ENCODE measurements at regions not wholly inside any gene's neighbourhood (a gene's known extent, or its start where the extent isn't known, plus 50 kb on each side); places are given as distances from the start of the nearest gene placed in this dataset.
"Not testable (repeated sequence)": the region's sequence is repeated elsewhere in the genome, so short reads cannot be mapped to it uniquely, and the experiment has no call there.

DNA sequence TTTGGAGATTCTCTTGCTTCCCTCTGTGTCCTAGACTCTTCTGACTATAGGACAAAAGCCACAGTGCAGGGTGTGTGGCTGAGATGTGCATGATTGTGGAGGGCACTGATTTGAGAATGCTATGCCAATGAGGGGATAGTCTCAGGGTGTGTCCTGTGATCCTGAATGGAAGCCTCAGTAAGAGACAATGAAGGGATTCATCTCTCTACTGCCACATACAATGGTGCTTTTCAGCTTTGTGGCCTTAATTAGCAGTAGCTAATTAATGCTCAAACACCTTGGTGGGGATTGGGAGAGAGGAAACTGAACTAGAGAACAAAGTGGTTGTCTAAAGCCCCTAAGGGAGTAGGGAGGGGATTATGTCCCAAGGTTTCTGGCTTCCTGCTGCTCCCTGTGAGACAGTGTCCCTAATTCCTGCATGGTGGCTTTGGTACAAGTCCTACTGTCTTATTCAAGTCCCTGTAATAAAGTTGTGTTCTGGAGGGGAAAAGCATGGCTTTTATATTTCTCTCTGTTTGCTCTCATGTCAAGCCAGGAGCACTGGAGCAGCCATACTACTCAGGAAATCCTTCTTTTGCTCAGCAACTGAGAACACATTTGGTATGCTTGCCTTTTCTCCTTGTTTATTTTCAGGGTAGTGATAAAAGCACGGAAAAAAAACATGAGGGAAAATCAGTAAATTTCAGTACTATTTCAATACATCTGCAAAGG is 415.2 kb upstream of the TCF4 start:
- DNase-seq: no peak

DNA sequence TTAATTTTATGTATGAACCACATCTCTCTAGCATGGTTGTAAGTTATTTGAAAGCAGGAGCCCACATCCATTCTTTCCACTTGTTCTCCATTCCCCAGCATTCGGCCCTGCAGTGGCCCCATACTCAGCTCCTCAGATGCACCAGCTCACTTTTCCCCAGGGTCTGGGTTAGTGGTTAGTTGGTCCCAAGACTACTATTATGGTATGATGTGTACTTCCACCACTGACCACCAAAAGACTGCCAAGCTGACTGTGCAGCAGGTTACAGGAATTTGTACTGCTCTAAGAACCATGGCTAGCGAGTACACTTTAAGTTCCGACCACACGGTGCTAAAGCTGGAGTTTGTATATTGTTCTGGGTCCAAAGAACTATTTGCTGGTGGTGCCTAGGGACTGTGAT is 413.6 kb upstream of the TCF4 start:
- DNase-seq: peak; percentile 38

DNA sequence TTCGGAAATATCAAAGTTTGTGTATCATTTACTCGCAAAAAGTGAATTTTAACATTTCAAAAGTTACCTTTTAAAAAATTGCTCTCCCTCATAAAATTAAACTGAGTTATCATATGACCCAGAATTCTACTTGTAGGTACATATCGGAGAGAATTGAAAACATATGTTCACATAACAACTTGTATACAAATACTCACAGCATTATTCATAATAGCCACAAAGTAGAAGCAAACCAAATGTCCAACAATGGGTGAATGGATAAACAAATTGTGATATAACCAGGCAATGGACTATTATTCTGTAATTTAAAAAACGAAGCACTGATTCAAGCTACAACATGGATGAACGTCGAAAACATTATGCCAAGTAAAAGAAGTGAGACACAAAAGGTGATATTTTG is 412.0 kb upstream of the TCF4 start:
- DNase-seq: no peak

DNA sequence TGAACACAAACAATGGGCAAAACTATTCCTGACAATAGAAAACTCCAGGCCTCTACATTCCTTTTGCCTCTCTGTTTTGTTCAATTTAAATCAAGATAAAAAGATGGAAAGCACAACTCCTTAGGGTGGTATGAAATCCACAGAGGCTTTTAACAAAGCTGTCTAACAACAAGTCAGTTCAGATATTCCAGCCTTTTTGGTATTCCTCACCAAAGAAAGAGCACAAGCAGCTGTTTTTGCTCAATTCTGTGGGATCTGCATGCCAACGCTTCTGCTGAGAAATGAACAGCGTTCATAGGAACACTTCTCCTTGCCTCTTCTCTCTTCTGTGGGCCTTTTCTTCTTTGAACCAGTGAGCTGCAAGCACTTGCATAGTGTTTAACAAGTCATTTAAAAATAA is 411.6 kb upstream of the TCF4 start:
- DNase-seq: no peak

DNA sequence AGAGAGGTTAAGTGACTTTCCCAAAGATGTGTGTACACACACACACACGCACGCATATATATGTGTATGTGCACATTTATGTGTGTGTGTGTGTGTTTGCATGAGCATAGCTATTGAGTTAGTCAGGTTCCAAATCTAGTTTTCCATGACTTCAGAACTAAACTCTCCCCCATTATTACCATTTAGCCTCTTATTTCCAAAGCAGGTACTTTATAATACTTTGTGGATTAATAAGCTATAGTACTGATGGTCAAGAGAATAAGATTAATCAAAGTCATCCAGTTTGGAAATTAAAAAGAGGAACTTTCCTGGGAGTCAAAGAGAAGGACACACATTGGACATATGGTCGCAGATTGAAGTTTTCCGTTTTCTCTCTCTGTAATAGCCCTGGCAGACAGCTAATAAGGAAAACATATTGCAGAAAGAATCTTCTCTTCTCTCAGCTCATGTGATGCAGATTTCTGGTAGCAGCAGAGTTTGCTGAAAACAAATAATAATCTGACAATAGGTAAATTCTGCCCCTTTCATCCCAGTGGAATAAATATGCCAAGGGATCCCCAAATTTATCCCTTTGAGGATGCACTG is 410.9 kb upstream of the TCF4 start:
- DNase-seq: peak; percentile 41

DNA sequence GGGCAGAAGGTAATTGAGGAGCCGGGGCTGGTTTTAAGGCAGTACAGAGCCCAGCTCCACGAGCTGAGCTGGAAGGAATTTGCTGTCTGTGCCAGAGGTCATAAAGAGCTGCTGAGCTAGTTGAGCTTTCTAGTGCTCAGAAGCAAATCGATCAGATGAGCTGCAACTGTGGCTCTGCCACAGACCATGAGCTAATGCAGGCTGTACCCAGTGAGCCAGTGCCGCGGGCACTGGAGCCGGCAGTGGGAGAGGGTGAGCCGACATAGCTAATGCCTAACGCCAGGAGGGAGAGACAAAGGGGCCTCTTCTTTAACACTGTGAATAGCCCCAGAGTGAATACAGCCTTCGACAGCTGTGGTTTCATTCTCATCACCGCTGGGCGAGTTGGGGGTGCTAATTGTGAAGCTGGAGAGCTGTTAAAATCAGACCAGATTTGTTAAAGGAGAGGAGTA is 410.1 kb upstream of the TCF4 start:
- DNase-seq: peak; percentile 66

DNA sequence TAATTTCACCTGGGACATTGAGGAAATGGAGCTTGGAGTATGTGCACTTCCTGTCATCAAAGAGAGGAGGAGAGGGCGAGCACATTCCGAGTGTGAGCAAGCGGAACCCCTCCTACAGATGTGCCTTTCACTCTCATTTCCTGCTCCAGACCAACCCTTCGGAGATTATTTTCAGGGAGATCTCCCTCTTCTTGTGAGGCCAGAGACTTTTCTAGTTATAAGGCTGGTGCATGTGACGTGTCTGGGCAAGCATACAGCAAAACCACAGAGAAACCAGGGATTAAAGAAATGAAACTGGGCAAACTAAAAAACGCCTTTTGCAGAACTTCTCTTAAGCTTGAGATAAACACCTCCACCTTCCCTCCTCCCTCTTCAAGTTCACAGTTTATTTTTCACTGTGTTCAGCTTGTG is 409.2 kb upstream of the TCF4 start:
- DNase-seq: peak; percentile 47

DNA sequence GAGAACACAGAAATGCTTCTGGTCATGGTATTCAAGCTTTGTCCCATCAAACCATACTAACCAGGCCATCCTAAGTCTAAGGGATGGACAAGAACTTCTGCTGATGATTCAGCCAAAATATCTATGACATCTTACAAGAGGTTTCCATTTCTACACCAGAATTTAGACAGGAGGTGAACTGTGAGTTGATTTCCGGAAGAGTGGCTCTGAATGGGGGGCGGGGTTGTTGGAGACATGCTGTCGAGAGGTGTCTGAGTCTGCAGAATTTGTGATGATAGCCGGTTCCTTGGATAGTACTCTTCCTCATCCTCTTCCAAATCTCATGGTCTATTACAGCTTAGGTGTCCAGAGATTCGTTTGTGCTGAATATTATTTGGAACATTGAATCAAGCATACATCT is 408.7 kb upstream of the TCF4 start:
- DNase-seq: no peak

DNA sequence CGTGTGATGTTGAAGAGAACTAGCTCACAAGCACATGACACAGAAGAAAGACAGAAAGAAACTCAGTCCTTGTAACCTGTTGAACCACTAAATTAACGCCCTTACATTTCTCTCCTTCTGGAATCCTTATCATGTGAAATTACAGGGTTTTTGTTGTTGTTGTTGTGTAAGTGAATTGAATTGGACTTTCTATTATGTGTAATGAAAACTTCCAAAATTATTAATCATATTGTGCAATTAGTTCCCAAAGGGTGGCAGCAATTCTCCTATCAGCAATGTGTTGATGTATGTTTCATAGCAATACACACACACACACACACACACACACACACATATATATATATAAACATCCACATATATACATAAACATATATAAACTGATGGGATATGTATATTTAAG is 402.2 kb upstream of the TCF4 start:
- DNase-seq: no peak

DNA sequence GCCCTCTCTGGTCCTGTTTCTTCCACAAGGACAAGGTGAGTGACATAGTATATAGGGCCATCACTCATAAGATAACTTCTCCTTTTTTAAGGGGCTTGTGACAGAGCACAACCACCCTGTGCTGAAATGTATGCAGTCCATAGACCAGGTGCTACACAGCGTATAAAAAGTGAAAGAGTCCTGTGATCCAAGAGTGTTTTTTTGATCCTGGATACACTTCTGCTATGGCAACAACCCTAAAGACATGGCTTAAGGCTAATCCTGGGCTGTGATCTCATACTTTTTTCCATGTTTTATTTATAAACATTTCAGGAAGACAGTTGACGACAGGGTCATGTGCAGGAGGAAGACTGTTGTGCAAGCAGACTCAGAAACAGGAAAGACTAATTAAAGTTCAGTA is 400.5 kb upstream of the TCF4 start:
- DNase-seq: no peak

DNA sequence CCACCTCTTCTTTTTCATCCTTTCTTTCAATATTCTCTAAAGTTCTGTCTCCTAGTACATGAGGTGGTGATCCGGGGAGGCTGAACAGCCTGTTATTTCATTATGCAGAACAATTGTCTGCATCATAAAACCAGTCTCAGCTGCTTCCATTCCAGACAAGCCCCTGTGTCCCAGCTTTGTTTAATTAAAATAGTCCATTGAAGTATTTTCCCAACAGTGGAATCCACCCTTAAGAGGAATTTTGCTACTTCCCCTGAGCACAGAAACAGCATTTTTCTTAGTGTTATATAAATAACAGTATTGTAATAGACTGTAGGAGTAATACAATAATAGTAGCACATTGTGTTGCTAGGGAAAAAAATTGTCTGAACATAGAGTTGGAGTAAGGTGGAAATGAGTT is 395.4 kb upstream of the TCF4 start:
- peak; percentile 74 for DNase-seq

DNA sequence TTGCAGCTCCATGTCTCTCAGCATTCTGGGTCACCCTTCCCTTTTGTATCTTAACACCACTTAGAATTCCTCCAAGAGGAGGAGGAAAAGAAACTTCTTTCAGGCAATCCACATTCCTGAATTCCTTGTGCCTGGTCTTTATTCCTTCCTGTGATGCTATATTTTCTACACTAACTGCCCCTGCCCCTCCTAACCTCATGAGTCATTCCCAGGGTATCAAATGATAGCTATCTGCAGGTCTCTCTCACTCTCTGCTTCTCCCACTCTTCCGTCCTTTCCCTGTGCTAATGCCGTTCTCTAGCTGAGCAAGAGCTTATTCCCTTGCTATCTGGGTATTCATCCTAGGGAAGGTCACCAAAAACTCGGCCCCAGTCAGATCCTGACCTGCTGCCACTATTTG is 395.0 kb upstream of the TCF4 start:
- peak; percentile 74 for DNase-seq

DNA sequence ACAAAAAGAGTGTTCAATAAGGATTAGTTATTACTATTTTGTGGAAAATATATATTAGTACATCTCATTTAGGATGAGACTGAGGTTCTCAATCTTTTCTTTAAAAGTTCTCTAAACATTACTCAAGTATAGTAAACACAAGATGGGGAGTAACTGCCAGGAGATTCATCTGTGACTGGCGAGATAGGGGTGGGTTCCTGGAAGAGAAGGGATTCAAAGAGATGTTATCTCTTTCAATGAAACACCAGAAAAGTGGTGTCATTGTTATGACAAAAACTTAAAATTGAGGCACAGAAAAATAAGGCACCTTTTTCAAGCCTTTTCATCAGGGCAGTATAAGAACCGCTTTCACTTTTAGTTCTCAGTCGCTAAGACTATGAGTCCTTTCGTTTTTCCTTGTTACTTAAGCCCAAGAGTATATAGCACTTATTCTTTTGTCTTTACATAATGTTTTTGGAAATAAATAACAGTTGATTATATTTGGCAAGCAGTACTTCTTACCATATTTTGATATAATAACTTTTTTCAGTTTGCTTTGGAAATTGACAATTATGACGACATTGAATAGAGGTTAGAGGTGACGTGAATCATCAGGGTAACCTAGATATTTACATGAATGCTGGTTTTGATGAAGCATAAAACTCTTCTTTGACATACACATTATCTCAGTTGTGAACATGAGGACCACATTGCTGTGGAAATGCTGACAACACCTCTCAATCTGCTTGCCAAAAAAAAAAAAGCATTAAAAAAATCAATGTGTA is 393.9 kb upstream of the TCF4 start:
- DNase-seq: no peak

DNA sequence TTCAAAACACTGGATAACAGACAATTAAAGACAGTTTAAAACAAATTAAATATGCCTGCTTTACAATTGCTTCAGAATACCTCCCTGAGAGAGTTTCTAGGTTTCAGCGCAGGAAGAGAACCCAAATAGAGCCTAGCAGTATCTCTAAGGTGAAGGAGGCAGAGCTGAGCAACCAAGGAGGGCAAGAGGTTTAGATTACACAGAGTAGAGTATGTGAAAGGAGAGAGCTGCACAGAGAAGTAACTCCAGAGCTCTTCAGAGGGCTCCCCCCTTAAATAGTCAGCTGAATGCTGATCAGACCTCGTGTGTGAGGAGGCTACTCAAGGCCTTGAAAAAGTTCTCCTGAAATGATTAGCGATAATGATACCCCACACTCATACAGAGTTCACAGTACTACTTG is 386.5 kb upstream of the TCF4 start:
- no peak for DNase-seq

DNA sequence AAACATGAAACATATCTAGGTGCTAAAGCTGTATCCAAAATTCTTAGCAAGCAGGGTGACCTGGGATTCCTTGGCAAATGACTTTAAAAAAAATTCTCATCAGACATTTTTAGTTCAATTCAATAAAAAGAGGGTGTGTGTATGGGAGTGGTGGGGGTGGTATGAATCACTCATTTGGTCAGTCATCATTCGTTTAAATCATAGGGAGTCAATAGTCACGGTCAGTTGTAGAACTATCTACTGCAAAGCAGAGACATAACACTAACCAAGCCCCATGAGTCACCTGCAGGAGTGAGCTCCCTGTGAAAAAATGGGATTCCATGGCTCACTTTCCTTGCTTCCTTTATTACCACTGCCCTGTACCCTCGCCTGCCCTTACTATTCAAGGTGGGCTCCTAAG is 380.6 kb upstream of the TCF4 start:
- peak; percentile 36 for DNase-seq

DNA sequence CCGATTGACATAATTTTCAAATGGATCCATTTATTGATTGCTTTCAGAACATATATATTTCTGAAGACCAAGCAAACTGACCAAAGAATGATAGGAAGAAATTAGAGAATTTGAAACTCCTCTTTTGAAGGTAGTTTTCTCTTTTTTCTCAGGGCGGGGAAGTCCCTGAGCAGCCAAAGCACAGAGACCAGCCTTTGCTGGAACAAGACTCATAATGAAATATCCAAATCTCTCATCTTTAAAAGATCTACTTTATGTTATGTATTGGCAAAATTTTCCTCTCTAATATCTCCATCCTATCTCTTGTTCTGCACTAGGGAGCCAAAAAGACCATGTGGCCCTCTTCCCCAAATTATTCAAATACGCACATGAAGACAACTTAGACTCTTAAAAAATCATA is 379.0 kb upstream of the TCF4 start:
- DNase-seq: no peak

DNA sequence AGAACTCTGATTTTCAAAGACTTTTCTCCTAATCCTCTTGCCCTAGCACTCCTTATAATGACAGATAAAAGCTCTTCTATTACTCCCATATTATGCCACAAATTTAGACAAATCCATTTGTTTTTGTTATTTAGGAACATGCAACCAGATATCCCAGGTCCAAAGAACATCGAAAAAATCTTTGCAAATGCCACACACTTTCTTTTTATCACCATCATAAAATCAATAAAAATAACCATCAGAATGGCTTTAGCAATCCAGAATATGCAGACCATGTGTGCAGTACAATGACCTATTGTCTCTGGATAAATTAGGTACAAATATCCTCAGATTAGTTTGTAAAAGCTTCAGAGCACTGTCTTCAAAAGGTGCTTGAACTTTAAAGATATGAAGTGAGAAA is 376.2 kb upstream of the TCF4 start:
- no peak for DNase-seq

DNA sequence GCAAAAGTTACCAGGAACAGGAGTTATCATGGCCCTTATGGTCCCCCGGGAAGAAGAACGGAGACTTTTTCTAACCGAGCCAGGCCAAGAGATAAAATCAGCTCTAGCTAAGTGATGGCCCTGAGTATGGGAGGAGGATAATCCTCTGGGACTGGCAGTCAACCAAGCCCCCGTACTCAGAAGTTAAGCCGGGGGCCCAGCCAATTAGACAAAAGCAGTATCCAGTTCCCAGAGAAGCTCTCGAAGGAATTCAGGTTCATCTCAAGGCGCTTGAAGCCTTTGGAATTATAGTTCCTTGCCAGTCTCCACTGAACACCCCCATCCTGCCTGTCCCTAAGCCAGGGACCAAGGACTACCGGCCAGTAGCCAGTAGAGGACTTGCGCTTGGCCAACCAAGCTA is 365.3 kb upstream of the TCF4 start:
- DNase-seq: no peak

DNA sequence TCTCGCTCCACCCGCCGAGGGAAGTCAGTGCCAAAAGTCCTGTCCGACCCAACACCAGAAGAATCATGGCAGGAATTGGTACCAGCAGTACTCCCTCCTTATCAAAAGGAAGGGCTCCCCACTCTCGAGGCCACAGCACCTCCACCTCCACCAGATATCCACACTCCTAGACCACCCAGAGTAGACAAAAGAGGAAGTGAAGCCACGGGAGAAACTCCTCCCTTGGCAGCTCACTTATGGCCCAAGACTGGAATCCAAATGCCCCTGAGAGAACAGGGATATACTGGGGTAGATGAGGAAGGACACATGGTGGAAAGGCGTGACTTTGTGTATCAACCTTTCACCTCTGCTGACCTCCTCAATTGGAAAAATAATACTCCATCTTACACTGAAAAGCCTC is 363.7 kb upstream of the TCF4 start:
- not testable (repeated sequence) for DNase-seq

DNA sequence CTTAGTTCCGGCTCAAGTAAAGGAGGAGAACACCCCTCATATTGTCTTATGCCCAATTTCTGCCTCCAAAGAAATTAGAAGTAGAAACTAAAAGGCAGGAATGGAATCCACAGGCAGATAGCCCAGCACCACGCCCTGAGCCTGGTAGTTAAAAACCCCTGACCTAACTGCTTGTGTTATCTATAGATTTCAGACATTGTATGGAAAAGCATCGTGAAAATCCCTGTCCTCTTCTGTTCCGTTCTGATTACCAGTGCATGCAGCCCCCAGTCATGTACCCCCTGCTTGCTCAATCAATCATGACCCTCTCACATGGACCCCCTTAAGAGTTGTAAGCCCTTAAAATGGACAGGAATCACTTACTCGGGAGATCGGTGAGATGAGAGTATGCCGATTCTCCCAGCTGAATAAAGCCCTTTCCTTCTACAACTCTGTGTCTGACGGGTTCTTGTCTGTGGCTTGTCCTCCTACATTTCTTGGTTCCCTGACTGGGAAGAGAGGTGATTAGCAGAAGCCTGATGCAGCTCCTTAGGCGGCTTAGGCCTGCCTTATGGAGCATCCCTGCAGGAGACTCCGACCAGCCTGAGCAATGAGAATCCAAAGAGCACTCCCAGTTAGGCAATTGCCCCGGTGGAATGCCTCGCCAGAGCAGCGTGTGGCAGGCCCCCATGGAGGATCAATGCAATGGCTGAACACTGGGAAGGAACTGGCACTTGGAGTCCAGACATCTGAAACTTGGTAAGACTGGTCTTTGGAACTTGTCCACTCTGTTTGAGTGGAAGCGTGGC is 362.6 kb upstream of the TCF4 start:
- no peak for DNase-seq

DNA sequence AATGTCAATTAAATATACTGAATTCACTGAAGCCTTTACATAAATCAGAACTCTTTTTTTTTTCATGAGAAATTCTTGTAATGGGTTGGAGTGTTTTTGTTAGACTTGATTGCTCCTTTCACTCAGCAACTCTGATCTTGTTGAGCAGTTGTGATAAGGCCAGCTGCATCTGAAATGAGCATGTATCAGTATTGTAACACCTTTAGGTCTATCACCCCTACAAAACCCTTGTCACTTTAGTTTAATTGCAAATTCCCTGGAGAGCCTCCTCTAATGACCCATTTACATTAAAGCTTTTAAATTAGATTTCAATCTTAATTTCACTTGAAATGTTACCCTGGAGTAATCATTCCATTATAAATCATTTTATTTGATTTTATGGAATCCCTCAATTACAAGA is 346.8 kb upstream of the TCF4 start:
- no peak for DNase-seq

DNA sequence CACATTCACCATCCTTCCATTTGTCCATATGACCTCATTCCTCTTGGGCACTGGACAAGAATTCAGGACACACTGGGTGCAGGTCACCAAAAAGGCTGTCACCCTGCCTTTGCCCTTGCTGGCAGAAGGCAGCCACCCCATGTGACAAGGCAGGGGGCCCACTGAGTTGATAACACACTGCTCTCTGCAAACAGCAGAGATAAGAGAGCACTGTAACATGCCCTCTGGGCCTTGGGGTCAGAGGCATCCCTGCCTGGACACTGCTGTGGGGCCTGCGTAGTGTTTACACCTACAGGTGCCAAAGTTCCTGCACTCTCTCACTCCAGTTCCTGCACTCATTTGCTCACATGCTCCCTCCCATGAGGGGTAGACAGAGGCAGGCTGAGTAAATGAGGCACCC is 344.7 kb upstream of the TCF4 start:
- no peak for DNase-seq

DNA sequence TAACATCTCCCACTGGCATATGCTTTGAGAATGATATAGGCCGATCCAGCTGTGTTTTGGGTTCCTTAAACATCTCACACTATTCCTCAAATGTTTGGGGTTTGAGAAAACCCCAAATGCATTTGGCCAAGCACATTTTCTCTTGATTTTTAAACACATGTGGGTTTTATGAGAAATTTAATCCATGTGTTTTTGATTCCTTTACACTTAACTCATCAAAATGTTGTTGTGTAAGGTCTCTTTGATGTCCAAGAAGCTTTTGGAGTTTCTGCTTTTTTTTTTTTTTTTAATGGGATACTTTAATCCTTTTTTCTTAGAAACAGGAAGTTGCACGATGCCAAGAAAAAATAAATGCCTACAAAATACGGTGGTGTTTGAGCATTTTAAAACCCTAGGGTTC is 339.8 kb upstream of the TCF4 start:
- peak; percentile 62 for DNase-seq

Data from fibroblast of skin of back (primary cell).